GM21576 (cell line): ENCODE measurements at regions not wholly inside any gene's neighbourhood (a gene's known extent, or its start where the extent isn't known, plus 50 kb on each side); places are given as distances from the start of the nearest gene placed in this dataset.

Experiments
- ATAC-seq: cut with Tn5 transposase; IDR thresholded peaks from one replicate; pipeline ENCODE4 v1.9.1; 2021; ENCODE audit warnings: mild to moderate bottlenecking, moderate library complexity; ENCODE audit not compliant: unreplicated experiment

DNA sequence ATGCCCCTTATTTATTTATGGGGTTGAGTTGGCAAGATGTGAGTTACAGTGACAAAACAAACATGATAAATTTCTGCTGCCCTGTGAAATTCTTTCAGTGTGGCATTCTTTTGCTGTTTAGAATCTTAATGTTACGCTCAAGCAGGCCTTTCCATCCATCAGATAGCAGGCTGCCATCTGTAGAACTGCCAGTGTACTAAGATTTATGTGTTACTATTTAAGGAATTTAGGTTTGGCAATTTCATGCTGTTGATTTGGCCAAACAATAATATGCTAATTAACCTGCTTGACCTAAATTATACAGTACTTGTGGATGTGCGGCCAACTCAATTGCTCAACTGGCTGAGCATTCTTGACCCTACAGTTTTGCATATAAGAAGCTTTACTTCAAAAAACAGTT is 477.7 kb upstream of the TPK1 start:
- ATAC-seq = no peak

DNA sequence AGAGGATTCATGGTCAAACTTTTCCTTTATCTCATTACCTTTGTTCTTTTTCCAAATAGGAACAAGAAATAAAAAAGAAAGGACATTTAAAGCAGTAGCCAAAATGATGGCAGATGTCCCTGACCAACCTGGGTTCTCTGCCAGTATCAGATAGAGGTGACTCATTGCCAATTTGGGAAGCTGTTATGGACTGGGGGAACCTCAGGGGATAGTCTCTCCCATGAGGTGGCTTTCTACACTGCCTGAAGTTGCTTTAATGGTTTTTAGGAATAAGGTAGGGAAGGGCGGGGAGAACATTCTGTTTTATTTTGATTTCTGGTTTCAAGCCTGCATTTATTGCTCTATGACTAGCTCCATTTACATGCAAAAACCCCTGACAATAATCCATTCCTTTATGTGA is 457.9 kb upstream of the TPK1 start:
- no peak for ATAC-seq

DNA sequence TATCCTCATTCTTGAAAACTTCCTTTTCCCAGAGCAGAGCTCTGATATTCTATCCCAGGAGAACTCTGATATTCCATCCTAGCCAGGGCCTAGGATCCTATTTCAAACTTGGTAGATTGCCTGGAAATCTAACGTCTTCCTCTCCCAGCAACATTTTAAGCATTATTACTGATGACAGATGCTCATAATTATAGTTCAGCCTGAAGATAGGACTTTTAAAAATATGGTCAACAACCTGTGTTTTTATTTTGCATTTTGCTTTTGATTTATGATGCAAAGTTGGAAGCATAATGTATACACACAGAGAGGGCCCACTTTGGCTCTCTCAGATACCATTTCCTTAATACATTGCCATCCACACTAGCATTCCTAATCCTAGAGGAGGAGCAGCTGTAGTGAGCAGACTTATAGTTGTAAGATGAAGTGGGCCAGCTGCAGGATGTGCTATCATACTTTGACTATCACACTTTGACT is 457.4 kb upstream of the TPK1 start:
- ATAC-seq = no peak

DNA sequence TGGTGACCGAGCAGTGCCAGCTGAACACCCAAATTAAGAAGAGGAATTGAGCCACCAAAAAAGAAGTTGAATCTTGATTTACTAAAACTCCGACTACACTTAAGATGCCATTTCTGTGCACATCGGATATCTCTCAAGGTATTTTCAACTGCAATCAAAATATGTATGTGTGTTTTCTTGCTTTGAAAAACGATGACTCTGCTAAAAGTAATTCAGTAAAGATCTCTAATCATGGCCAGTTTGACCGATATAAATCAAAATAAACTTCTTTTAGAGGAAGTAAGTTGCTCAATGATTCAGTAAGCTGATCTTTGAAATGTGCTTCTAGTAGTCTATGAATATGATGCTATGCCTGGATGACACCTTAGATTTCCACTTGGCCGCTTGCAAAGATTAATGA is 453.5 kb upstream of the TPK1 start:
- no peak for ATAC-seq

DNA sequence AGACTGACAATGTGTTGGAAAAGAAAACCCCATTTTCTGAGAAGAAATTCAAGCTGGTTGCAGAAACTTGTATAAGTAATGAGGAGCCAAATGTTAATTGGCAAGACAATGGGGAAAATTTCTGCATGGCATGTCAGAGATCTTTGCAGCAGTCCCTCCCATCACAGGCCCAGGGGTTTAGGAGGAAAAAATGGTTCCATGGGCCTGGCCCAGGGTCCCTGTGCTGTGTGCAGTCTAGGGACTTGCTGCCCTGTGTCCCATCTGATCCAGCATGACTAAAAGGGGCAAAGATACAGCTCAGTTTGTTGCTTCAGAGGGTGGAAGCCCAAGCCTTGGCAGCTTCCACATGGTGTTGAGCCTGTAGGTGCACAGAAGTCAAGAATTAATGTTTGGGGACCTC is 440.3 kb upstream of the TPK1 start:
- no peak for ATAC-seq

DNA sequence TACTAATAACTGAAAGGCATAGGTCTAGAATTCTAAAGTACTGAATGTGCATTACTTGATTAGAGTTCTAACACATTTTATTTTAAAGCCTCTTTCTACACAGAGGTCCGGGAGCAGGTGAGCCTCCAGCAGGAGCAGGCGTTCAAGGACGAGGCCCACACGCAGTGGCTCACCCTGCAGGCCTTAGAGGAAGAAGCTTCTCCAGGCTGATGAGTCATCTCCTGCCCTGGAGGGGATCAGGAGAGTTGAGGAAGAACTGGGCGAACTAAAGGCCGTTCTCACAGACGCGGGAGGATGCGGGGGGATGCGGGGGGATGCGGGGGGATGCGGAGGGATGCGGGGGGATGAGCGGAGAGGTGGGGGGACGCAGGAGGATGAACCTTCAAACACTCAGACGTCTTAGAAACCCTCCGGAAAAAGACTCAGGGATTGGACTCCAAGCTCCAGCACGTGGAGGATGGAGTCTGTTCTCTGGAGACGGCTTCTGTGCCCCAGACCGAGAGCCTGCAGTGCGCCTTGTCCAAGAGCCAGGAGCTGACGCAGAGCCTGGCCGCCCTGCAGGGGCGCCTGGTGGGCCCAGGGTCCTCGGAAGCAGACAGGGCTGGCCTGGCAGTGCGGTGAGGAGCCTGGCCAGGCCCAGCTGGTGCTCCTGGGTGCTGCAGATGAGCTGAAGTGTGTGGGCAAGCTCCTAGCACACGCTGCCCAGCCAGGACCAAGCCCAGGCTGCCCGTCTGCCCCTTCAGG is 433.7 kb upstream of the TPK1 start:
- no peak for ATAC-seq

DNA sequence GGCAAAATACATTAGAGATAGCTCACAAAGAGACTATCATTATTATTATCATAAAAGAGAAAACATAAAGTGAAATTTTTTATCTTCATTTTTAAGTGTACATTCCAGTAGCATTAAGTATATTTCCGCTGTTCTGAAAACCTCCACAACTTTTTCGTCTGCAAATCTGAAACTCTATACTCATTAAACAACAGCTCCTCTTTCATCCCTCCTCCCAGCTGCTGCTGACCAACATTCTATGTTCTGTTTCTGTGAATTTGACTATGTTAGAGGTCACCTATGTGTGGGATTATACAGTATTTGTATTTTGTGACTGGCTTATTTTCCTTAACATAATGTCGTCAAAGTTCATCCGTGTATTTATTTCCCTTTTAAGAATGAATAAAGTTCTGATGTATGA is 429.3 kb upstream of the TPK1 start:
- no peak for ATAC-seq

DNA sequence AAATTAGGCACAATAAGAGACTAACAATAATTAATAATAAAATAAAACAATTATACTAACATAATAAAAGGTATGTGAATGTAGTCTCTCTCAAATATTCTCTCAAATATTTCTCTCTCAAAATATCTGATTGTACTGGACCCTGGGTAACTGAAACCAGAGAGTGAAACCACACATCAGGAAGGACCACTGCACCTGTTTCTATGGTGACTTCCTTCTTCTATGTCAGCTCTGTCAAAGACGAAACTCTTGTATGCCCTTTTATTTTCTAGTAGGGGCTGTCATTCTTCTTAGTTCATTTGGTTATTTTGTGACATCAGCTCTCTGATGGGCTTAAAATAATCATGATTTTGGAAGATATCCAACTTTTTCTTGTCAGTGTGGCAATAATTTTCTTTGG is 428.0 kb upstream of the TPK1 start:
- peak; percentile 76 for ATAC-seq

DNA sequence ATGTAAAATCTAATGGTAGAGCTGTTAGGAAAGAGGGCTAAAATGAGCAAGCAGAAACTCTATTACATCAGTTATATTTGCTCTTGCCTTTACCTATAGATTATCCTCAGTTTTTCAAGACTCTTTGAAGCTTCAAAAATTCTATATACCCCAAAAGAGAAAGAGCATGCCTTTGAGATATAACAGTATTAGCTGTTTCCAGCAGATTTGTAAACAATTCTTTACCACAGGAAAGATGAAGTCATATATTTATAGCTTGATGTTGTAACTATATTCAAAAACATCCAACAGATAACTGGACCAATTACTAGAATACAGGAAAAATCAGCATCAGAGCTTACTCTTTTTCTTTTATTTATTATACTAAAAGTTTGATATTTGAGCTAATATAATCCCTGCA is 416.2 kb upstream of the TPK1 start:
- ATAC-seq = no peak

DNA sequence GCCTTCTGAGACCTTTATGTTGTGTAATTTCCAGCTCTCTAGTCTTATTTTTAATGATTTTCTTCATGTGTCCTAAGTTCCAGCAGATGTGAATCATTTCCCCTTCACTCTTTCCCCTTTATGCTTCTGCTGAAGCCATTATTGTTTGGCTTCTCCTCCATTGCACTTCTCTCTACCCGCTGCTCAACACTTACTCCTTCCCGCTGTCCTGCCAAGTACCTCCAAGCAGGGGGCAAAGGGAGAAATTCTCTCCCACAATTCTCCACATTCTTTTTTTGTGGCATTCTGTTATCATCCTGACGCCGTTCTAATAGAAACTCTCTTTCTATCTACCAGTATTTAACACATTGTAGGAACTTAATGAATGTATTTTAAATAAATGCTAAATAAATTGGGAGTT is 388.9 kb upstream of the TPK1 start:
- no peak for ATAC-seq

DNA sequence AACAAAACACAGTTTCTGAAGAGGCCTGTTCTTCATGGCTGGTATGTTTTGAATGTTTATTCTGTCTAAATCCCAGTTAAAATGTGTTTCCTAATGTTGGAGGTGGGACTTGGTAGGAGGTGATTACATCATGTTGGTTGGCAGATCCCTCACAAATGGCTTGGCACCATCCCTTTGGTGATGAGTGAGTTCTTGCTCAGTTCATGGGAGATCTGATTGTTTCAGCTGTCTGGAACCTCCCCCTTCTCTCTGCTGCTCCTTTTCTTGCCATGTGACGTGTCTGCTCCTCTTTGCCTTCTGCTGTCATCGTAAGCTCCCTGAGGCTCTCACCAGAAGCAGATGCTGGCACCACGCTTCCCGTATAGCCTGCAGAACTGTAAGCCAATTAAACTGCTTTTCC is 383.6 kb upstream of the TPK1 start:
- ATAC-seq = no peak

DNA sequence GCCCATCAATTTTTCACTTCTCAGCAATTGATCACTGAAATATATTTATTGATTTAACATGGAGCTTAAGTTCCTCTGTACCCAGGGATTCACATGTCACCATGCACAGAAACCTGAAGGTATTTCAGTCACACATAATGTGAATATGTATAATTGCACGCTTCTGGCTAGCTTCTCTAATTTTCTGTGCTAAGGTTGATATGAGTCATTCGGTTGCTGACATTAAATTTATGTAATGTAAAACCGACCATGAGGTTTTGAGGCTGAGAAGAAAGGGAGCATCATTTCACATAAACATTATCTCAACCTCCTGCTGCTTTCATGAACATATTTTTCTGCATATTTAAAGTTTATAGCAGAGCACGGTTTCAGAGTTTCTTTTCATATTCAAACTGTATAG is 381.0 kb upstream of the TPK1 start:
- ATAC-seq = no peak

DNA sequence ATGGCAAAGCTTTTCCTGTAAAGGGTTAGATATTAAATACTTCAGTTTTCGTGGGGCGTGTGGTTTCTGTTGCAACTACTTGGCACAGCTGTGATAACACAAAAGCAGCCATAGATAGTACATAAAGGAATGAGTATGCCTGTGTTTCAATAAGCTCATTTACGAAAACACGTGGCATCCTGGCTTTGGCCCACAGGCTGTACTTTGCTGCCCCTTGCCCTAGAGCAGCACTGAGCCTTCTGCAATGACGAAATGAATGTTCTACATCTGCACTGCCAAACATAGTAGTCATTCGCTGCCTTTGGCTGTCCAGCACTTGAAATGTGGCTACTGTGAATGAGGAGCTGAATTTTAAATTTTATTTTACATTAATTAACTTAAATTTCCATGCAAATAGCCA is 376.2 kb upstream of the TPK1 start:
- ATAC-seq = no peak

DNA sequence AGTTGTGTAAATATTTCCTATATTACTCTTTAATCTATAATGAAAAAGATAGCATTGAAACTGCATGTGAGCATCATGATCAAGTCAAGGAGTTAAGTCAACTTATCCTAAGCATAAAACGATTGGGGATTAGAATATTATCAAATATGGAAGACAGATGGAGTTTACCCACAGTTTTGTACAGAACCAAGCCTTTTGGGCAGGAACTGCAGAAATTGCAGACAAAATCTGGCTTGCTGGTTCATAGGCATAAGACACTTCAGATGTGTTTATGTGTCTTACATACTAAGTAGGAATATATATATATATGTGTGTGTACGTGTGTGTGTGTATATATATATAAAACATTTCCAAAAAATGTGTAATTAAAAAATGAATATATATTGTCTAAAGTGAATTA is 375.4 kb upstream of the TPK1 start:
- ATAC-seq = no peak

DNA sequence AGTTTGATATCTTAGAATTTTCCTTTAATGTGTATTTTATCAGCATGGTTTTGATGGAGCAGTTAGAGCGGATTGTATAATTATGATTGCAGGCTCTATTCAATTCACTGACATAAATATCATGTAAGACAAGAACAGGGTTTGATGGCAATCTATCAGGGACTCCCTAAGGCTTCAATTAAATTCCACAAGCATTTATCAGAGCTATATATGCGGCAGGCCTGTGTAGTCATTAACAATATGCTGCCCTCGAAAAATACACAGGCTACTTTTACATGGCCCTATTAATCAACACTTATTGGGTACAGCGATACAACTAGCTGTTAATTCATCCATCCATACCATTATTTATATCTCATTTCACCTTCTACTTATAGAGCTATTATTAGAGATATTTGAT is 358.1 kb upstream of the TPK1 start:
- no peak for ATAC-seq

DNA sequence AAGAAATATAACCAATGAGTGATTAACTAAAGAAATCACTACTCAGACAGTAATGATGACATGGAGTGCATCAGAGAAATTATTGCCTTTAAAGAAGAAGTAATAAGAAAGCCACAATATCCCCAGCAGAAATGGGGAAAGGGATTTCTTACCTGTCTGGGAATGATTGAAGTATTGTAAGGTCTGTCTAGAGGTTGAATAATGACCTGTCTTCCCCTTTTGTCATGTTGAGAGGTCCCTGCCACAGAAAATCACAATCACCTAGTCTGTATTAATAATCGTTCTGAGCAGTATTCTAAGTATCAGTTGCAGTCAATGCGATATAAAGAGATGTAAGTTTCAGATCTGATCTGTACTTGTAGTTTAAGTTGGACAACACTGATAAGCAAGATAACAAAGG is 349.1 kb upstream of the TPK1 start:
- no peak for ATAC-seq

DNA sequence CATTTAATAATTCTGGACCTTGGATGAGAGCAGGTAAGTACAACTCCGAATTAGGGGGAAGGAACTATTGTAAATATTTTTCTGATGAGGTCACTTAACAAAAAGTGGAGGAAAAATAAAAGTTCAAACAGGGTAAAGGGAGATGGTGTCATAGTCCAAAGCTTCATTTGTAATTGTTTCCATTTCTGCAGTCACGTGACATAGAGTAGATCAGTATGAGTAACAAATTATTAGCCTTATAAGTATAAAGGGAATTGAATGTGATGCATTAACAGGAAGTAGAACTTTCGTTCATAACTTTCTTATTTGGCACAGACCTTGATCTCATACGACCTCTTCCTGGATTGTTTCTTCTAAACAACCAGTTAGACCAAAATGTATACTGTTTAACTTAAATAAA is 347.2 kb upstream of the TPK1 start:
- ATAC-seq = no peak

DNA sequence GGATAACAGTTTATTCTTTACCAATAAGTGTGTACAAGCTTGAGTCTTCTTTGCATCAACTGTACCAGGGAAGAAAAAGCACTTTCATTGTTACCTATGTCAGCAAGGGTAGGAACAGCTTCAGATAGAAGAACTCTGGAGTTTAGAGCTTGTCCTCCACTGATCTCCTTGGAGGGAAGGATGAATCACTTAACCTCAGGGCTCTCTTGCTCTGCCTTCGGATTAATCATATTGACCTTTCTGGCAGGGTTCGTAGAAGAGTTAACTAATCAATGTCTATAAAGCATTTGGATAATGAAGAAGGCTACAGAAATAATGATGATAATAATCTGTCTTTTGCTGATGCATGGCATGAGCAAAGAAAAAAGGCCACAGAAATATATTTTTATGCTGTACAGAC is 339.5 kb upstream of the TPK1 start:
- no peak for ATAC-seq

DNA sequence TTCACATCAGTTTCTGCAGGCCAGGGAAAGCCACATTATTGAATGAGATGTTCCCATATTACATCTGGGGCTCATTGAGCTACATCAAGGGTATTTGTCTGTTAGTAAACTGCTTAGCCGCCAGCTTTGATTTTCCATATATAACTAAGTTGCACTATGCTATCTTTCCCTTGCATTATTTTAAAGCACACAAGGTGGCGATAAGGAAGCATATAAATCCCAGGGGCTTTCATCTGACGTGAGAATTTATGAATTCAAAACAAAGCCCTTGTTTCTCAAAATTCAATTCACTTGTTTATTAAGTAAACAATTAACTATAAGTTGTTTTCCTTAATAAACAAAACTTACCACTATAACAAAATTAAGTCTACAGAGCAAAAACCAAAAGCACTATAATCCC is 334.1 kb upstream of the TPK1 start:
- ATAC-seq = no peak

DNA sequence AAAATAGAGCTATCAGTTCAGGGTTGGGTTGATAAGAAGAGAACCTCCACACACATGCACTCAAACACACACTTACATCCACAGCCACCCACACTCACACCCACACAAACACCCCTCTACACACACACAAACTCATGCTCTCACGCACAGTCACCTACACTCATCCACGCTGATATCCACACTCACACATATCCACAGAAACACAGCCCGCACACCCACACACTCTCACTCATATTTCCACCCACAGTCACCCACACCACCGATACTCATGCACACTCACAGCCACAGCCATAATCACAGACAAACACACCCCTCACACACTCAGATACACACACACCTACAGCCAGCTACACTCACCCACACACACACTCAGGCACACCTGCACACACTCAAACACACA is 333.0 kb upstream of the TPK1 start:
- no peak for ATAC-seq

DNA sequence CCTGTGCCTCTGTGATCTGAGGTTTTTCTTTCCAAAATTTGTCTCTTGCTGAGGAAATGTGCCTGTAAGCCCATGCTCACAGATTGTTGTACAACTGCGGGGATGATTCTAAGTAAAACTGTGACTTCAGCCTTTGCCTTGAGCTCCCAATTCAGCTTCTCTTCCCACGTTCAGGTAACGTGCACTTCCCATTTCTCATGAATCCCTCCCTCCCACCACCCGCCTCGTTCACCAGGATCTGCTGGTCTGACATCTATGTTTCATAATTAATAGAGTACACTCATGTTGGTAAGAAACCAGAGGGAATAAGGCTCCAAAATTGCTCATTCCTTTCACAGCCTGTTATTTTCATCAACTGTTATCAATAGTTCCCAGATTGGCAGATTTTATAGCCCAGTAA is 332.6 kb upstream of the TPK1 start:
- no peak for ATAC-seq

DNA sequence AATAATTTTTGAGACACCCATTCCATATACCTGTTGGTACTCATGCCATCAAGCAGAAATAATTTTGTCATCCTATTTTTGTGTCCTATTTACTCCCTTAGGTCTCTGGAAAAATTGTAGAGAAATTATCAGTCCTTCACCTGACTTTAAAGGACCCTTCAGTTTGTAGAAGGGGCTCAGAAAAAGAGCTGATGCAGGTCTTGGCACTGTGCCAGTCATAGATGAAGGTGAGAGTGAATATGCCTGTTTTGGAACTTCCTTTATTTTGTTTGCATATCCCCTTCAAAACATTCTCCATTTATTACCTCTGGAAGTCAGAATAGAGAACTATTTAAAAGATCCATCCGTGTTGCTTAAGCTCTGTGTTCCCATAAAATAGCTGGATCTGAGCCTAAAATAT is 321.0 kb upstream of the TPK1 start:
- ATAC-seq = no peak

DNA sequence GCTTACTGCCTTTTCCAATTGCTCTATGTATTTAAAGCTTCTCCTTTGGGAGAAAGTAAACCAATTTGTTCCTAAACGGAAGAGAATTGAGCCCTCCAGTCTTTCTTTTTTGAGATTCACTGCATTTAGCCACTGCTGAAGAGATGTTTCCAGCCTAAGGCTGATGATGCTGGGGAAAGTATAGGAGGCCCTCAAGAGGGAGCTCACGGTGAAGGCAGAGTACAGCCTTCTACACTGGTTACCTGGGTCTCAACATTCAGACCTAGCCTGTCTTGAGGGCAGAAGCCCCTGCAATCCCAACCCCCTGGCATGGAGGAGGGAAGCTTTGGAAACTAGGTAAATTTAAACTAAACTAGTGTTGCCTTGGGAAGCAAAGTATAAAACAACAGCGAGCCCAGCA is 316.7 kb upstream of the TPK1 start:
- no peak for ATAC-seq
